NCI-H128 (cell line): ENCODE measurements at regions not wholly inside any gene's neighbourhood (a gene's known extent, or its start where the extent isn't known, plus 50 kb on each side); places are given as distances from the start of the nearest gene placed in this dataset.

ENCODE experiments used
- DNase-seq: peaks from one replicate; lab custom pipeline; 2025; ENCODE audit not compliant: unreplicated experiment; lab: John Stamatoyannopoulos, UW

- DNase-seq = no peak
These were observed 215.7 kb upstream of the CFAP20DC start for GRCh38 chr3:59265566-59265965.

- no peak for DNase-seq
These were observed 214.5 kb upstream of the CFAP20DC start for GRCh38 chr3:59264366-59264765.

- DNase-seq = no peak
These were observed 213.3 kb upstream of the CFAP20DC start for GRCh38 chr3:59263152-59263551.

- DNase-seq = no peak
These were observed 212.3 kb upstream of the CFAP20DC start for GRCh38 chr3:59262076-59262498.

- DNase-seq = no peak
These were observed 211.2 kb upstream of the CFAP20DC start for GRCh38 chr3:59261009-59261408.

- no peak for DNase-seq
These were observed 208.9 kb upstream of the CFAP20DC start for GRCh38 chr3:59258550-59259260.

GRCh38 chr3:59257506-59257905, 207.7 kb upstream of the CFAP20DC start:
- DNase-seq = no peak

- no peak for DNase-seq
These were observed 206.4 kb upstream of the CFAP20DC start for GRCh38 chr3:59256230-59256629.

GRCh38 chr3:59254976-59255375, 205.2 kb upstream of the CFAP20DC start:
- DNase-seq = no peak

- DNase-seq = no peak
These were observed 204.6 kb upstream of the CFAP20DC start for GRCh38 chr3:59254433-59254832.

GRCh38 chr3:59253523-59253922, 203.7 kb upstream of the CFAP20DC start:
- no peak for DNase-seq

- DNase-seq = no peak
These were observed 202.0 kb upstream of the CFAP20DC start for GRCh38 chr3:59251869-59252268.

GRCh38 chr3:59250600-59250999, 200.8 kb upstream of the CFAP20DC start:
- DNase-seq = no peak

GRCh38 chr3:59249698-59250361, 200.0 kb upstream of the CFAP20DC start:
- no peak for DNase-seq

GRCh38 chr3:59249004-59249403, 199.2 kb upstream of the CFAP20DC start:
- DNase-seq = no peak

GRCh38 chr3:59247402-59247841, 197.6 kb upstream of the CFAP20DC start:
- DNase-seq = no peak

GRCh38 chr3:59246719-59247401, 197.0 kb upstream of the CFAP20DC start:
- DNase-seq = no peak

GRCh38 chr3:59245859-59246501, 196.2 kb upstream of the CFAP20DC start:
- no peak for DNase-seq

- no peak for DNase-seq
These were observed 195.6 kb upstream of the CFAP20DC start for GRCh38 chr3:59245300-59245858.

GRCh38 chr3:59244343-59244742, 194.5 kb upstream of the CFAP20DC start:
- no peak for DNase-seq

GRCh38 chr3:59243476-59243875, 193.7 kb upstream of the CFAP20DC start:
- DNase-seq = no peak
